Fibroblast of mammary gland (primary cell): ENCODE measurements at regions not wholly inside any gene's neighbourhood (a gene's known extent, or its start where the extent isn't known, plus 50 kb on each side); places are given as distances from the start of the nearest gene placed in this dataset.
A peak's percentile ranks its signal among the peaks of the same experiment; 100 is the strongest.

ENCODE experiments used
- DNase-seq: peaks from one replicate; pipeline ENCODE4 v3.0.0-alpha.2; 2010; ENCODE audit warnings: low read depth
- H3K4me3 ChIP-seq: 2 replicates; pipeline ENCODE4 v1.5.1; 2011; ENCODE audit warnings: low read depth, mild to moderate bottlenecking, low read length, moderate library complexity; ENCODE audit not compliant: control insufficient read depth
- TF ChIP-seq, protein P1 (sequence below): conservative IDR thresholded peaks from 2 replicates; pipeline ENCODE4 v1.5.1; 2011; ENCODE audit warnings: low read depth, low read length, inconsistent platforms; ENCODE audit not compliant: control insufficient read depth, insufficient read depth

DNA sequence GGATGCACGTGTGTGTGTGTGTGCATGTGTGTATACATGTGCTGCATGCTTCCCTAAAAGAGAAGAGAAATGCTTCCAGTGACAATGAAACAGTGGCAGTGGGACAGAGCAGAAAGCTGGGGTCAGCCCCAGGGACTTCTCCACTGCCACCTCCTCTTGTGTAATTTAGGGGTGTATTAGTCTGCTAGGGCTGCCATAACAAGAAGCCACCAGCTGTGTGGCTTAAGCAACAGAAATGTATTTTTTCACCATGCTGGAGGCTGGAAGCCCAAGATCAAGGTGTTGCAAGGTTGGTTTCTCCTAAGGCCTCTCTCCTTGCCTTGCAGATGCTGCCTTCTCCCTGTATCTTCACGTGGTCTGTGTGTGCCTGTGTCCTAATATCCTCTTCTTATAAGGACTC, 190.5 kb downstream of the CXCL12 start:
- no peak overlapping the region for H3K4me3 ChIP-seq
- DNase-seq, result no peak
- TF ChIP-seq, protein P1, sequence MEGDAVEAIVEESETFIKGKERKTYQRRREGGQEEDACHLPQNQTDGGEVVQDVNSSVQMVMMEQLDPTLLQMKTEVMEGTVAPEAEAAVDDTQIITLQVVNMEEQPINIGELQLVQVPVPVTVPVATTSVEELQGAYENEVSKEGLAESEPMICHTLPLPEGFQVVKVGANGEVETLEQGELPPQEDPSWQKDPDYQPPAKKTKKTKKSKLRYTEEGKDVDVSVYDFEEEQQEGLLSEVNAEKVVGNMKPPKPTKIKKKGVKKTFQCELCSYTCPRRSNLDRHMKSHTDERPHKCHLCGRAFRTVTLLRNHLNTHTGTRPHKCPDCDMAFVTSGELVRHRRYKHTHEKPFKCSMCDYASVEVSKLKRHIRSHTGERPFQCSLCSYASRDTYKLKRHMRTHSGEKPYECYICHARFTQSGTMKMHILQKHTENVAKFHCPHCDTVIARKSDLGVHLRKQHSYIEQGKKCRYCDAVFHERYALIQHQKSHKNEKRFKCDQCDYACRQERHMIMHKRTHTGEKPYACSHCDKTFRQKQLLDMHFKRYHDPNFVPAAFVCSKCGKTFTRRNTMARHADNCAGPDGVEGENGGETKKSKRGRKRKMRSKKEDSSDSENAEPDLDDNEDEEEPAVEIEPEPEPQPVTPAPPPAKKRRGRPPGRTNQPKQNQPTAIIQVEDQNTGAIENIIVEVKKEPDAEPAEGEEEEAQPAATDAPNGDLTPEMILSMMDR, result no peak

DNA sequence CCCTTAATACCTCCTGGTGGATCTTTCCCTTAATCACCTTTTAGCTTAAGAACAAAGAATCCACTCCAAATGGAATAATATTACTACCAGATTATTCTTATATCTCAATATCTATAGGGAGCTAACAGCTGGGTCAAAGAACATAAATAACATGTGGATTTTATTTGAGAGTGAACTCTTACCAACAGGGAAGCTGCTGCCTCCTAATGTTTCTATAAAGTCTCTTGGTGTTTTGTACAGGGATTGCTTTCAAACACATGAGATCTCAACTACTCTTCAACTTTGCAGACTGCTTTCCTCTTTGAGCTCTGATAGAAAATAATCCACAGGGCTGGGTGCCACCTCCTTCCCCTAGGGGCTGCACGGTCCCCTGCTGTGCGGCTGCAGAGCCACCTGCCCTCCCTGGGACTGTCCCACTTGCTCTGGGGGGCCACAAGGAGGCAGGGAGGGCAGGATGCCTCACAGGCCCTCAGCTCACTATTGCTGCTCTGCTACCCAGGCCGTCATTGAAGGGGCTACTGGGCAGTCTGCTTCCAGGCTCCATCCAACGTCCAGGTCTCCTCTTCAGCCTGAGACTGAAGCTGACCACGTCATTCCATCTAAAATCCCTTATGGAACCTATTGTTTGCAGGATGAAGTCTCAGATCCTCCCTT, 191.2 kb downstream of the CXCL12 start:
- TF ChIP-seq, protein P1, result no peak
- no peak overlapping the region for H3K4me3 ChIP-seq

DNA sequence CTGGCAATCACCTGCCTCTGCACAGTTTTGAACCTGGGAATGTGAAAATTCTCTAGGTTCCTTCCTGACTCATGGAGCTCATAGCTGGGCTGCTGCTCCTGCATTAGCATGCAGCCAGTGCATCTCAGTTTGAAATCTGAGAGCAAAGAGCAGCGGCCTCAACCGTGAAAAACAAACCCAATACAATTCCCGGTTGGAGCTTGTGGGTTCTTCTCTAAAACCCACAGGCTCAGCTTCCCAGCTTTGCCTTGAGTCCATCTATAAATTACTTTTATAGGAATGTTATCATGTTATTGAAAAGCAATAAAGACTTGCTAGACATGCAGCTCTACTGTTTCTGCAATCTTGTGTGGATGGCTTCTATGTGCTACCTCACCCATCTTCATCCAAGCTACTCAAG, 191.7 kb downstream of the CXCL12 start:
- TF ChIP-seq, protein P1, result no peak
- no peak overlapping the region for H3K4me3 ChIP-seq
- peak; percentile 35 for DNase-seq

More for the DNA sequence above, 191.2 kb downstream of the CXCL12 start:
- no peak for DNase-seq

DNA sequence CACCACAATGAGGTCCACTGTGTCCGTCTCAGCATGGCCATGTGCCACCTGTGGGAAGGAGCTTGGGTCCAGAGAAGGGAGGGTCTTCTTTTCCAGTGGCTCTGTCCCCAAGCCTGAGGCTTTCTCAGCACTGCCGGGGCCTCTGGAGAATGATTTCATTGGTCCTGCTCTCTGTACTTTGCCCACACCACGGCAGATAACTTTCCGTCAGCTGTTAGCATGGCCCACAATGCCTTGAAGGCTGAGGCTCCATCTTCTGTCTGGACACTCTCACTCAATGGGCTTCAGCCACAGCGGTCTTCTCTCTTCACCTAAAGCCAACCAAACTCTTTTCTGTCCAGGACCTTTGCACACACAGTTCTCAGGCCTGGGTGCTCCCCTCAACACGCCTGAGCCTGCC, 192.5 kb downstream of the CXCL12 start:
- no peak overlapping the region for H3K4me3 ChIP-seq
- no peak for DNase-seq
- TF ChIP-seq, protein P1, result no peak

DNA sequence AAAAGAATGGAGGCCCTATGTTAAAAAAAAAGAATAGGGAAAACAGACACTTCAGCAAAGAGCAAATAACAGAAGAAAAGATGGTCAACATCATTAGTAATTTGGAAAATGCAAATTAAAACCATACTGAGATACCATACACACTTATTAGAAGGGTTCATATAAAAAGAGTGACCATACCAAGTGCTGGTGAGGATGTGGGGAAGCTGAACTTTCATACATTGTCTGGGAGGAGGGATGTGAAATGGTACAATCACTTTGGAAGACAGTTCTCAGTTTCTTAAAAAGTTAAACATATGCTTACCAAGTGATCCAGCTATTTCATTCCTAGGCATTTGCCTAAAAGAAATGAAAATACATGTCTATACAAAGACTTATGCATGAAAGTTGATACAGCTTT, 194.4 kb downstream of the CXCL12 start:
- TF ChIP-seq, protein P1, result no peak
- H3K4me3 ChIP-seq, result no peak overlapping the region
- DNase-seq, result no peak

DNA sequence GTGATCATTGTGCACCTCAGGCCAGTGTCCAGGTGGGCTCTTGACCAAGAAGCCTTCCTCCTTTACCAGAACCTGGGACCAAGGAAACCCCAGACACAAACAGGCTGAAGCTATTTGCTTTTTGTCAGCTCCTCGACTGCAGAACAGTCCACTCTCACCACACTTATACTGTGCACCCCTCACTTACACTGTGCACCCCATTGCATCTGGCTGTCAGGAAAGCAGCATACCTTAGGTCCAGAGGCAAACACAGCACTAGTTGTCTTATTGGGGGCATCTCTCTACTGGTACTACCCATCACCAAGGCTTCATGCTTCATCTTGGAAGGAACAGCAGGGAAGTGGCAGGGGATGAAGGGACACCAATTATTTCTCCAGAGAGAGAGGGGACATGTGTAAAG, 198.1 kb downstream of the CXCL12 start:
- H3K4me3 ChIP-seq, result no peak overlapping the region
- TF ChIP-seq, protein P1, result no peak
- DNase-seq, result no peak

DNA sequence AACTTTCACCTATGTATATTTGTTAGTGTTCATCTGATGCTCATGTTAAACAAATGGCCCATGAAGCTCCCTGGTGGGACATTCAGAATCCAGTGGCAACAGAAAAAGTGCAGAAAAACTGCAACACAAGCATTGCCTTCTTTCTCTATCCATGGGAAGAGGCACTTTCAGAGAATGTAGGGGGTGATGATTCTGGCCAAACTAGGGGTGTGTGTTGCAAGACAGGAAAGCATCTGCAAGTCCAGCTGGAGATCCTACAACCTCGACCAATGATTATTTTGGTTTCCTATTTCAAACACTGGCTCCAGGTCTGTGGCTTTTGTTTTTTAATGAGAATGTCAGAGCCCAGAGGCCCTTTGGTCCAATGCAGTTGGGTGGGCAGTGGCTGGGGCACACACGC, 198.7 kb downstream of the CXCL12 start:
- no peak overlapping the region for H3K4me3 ChIP-seq
- peak; percentile 81 for DNase-seq

More for the DNA sequence above, 198.7 kb downstream of the CXCL12 start:
- TF ChIP-seq, protein P1, result no peak
